HG02840 (cell line): ENCODE measurements at regions not wholly inside any gene's neighbourhood (a gene's known extent, or its start where the extent isn't known, plus 50 kb on each side); places are given as distances from the start of the nearest gene placed in this dataset.

ENCODE experiments used
- ATAC-seq: cut with Tn5 transposase; IDR thresholded peaks from one replicate; pipeline ENCODE4 v1.9.1; 2021; ENCODE audit warnings: mild to moderate bottlenecking, moderate library complexity, moderate number of reproducible peaks; ENCODE audit not compliant: unreplicated experiment, low FRiP score

GRCh38 chr4:27463816-27464215 lies 603.2 kb downstream of the STIM2 start:
- no peak for ATAC-seq

GRCh38 chr4:27467351-27467750 lies 606.7 kb downstream of the STIM2 start:
- no peak for ATAC-seq

GRCh38 chr4:27472364-27472763 lies 611.7 kb downstream of the STIM2 start:
- ATAC-seq: no peak

GRCh38 chr4:27474691-27475090 lies 614.0 kb downstream of the STIM2 start:
- ATAC-seq: no peak

- no peak for ATAC-seq
Observed at GRCh38 chr4:27484216-27484615, 623.6 kb downstream of the STIM2 start.

GRCh38 chr4:27490315-27490714 lies 629.7 kb downstream of the STIM2 start:
- ATAC-seq: no peak

GRCh38 chr4:27490766-27491165 lies 630.1 kb downstream of the STIM2 start:
- no peak for ATAC-seq

- ATAC-seq: no peak
Observed at GRCh38 chr4:27506401-27506800, 645.8 kb downstream of the STIM2 start.

- ATAC-seq: no peak
Observed at GRCh38 chr4:27514711-27515110, 654.1 kb downstream of the STIM2 start.

- no peak for ATAC-seq
Observed at GRCh38 chr4:27515140-27515539, 654.5 kb downstream of the STIM2 start.

GRCh38 chr4:27518876-27519275 lies 658.2 kb downstream of the STIM2 start:
- ATAC-seq: no peak

- no peak for ATAC-seq
Observed at GRCh38 chr4:27524224-27524623, 663.6 kb downstream of the STIM2 start.

- no peak for ATAC-seq
Observed at GRCh38 chr4:27534488-27534887, 673.8 kb downstream of the STIM2 start.

GRCh38 chr4:27568236-27568951 lies 707.8 kb downstream of the STIM2 start:
- no peak for ATAC-seq

- ATAC-seq: no peak
Observed at GRCh38 chr4:27568952-27569319, 708.3 kb downstream of the STIM2 start.

GRCh38 chr4:27574743-27575142 lies 714.1 kb downstream of the STIM2 start:
- ATAC-seq: no peak

- no peak for ATAC-seq
Observed at GRCh38 chr4:27577951-27578350, 717.3 kb downstream of the STIM2 start.

GRCh38 chr4:27592738-27593137 lies 732.1 kb downstream of the STIM2 start:
- no peak for ATAC-seq

GRCh38 chr4:27594922-27595321 lies 734.3 kb downstream of the STIM2 start:
- ATAC-seq: no peak

- ATAC-seq: no peak
Observed at GRCh38 chr4:27595571-27596360, 735.1 kb downstream of the STIM2 start.

- ATAC-seq: no peak
Observed at GRCh38 chr4:27602172-27602571, 741.5 kb downstream of the STIM2 start.

- no peak for ATAC-seq
Observed at GRCh38 chr4:27604692-27605091, 744.1 kb downstream of the STIM2 start.
